Karpas-422 (cell line): ENCODE measurements at regions not wholly inside any gene's neighbourhood (a gene's known extent, or its start where the extent isn't known, plus 50 kb on each side); places are given as distances from the start of the nearest gene placed in this dataset.

Source experiments
- DNase-seq: peaks from one replicate; pipeline ENCODE4 v3.0.0-alpha.2; 2015
- H2AFZ ChIP-seq: fragments of 200-600 bp; sonication (generic); 2 replicates; pipeline ENCODE4 v1.6.1; 2014; ENCODE audit warnings: antibody characterized with exemption, low read length, mixed read lengths
- H3K27ac ChIP-seq: fragments of 200-600 bp; sonication (generic); 2 replicates; pipeline ENCODE4 v1.5.1; 2014; ENCODE audit warnings: mild to moderate bottlenecking, low read length, moderate library complexity
- H3K27me3 ChIP-seq: fragments of 200-600 bp; sonication (generic); 2 replicates; pipeline ENCODE4 v1.6.1; 2014; ENCODE audit warnings: low read length, mixed read lengths
- H3K36me3 ChIP-seq: fragments of 200-600 bp; sonication (generic); 2 replicates; pipeline ENCODE4 v1.6.1; 2014; ENCODE audit warnings: low read length, mixed read lengths; ENCODE audit not compliant: insufficient read depth
- H3K4me1 ChIP-seq: fragments of 200-600 bp; sonication (generic); 2 replicates; pipeline ENCODE4 v1.6.1; 2014; ENCODE audit warnings: mild to moderate bottlenecking, low read length, mixed read lengths
- H3K4me2 ChIP-seq: fragments of 200-600 bp; sonication (generic); 2 replicates; pipeline ENCODE4 v1.6.1; 2014; ENCODE audit warnings: low read length, low read depth, mild to moderate bottlenecking; ENCODE audit not compliant: poor library complexity, severe bottlenecking
- H3K4me3 ChIP-seq: fragments of 200-600 bp; sonication (generic); 2 replicates; pipeline ENCODE4 v1.5.1; 2014; ENCODE audit warnings: mild to moderate bottlenecking, antibody characterized with exemption, low read length, mixed read lengths
- H3K79me2 ChIP-seq: fragments of 200-600 bp; sonication (generic); 2 replicates; pipeline ENCODE4 v1.6.1; 2014; ENCODE audit warnings: mild to moderate bottlenecking, low read length, mixed read lengths
- H3K9ac ChIP-seq: fragments of 200-600 bp; sonication (generic); 2 replicates; pipeline ENCODE4 v1.6.0; 2014; ENCODE audit warnings: low read length
- H3K9me2 ChIP-seq: fragments of 200-600 bp; sonication (generic), shearing (Covaris generic); replicated peaks from 2 replicates; pipeline ENCODE4 v1.6.0; 2014; ENCODE audit warnings: mild to moderate bottlenecking, low read length, moderate library complexity; ENCODE audit not compliant: insufficient read depth
- H3K9me3 ChIP-seq: fragments of 300-700, 200-600 bp; sonication (generic); 2 replicates; pipeline ENCODE4 v1.6.1; 2014; ENCODE audit warnings: low read length, mixed read lengths
- H4K20me1 ChIP-seq: fragments of 200-600 bp; sonication (generic); 2 replicates; pipeline ENCODE4 v1.6.1; 2014; ENCODE audit warnings: mild to moderate bottlenecking, antibody characterized with exemption, low read length, low read depth; ENCODE audit not compliant: insufficient read depth

- no peaks in the 10 kb centered on the region for H3K27me3 ChIP-seq
Measured at GRCh38 chr5:97906135-97906534, 723.1 kb upstream of the RIOK2 start.

GRCh38 chr5:97907646-97908400 is 724.8 kb upstream of the RIOK2 start:
- DNase-seq, result no peak
- Histone ChIP-seq H3K4me3 (no peak overlapping the region), H3K4me2 (no peak overlapping the region), H3K9me2 (no peaks in the 10 kb centered on the region), H3K4me1 (no peaks in the 10 kb centered on the region), H3K36me3 (0 out of 2 replicates have a peak, but pooled peaks cover 3% of the 10 kb centered on the region), H3K27ac (no peak overlapping the region), H3K27me3 (no peaks in the 10 kb centered on the region), H3K9me3 (peaks cover 5% of the 10 kb centered on the region; the same call in 1 of the 2 replicates), H3K9ac (no peak overlapping the region), H2AFZ (no peak overlapping the region), H4K20me1 (no peaks in the 10 kb centered on the region), H3K79me2 (no peaks in the 10 kb centered on the region)

More at GRCh38 chr5:97906135-97906534, 723.1 kb upstream of the RIOK2 start:
- Histone ChIP-seq H3K9me3 (peaks cover 5% of the 10 kb centered on the region; the same call in 1 of the 2 replicates), H3K79me2 (no peaks in the 10 kb centered on the region), H3K4me3 (no peak overlapping the region), H3K4me2 (no peak overlapping the region), H3K4me1 (no peaks in the 10 kb centered on the region), H2AFZ (no peak overlapping the region), H3K9me2 (no peaks in the 10 kb centered on the region), H3K36me3 (0 out of 2 replicates have a peak, but pooled peaks cover 3% of the 10 kb centered on the region), H3K27ac (no peak overlapping the region), H4K20me1 (no peaks in the 10 kb centered on the region), H3K9ac (no peak overlapping the region)
- DNase-seq, result no peak

GRCh38 chr5:97909541-97909940 is 726.5 kb upstream of the RIOK2 start:
- Histone ChIP-seq H3K9ac (no peak overlapping the region), H4K20me1 (no peaks in the 10 kb centered on the region), H3K9me3 (no peaks in the 10 kb centered on the region), H3K79me2 (no peaks in the 10 kb centered on the region), H3K4me2 (no peak overlapping the region), H3K27me3 (no peaks in the 10 kb centered on the region), H3K4me3 (no peak overlapping the region), H2AFZ (no peak overlapping the region), H3K27ac (no peak overlapping the region), H3K36me3 (no peaks in the 10 kb centered on the region), H3K4me1 (no peaks in the 10 kb centered on the region), H3K9me2 (no peaks in the 10 kb centered on the region)
- DNase-seq, result no peak

GRCh38 chr5:97914483-97914882 is 731.4 kb upstream of the RIOK2 start:
- Histone ChIP-seq H3K9me3 (no peaks in the 10 kb centered on the region), H2AFZ (no peak overlapping the region), H3K79me2 (no peaks in the 10 kb centered on the region), H3K9me2 (0 out of 2 replicates have a peak, but pooled peaks cover 2% of the 10 kb centered on the region), H3K27ac (no peak overlapping the region), H3K4me1 (no peaks in the 10 kb centered on the region), H3K4me2 (no peak overlapping the region), H3K4me3 (no peak overlapping the region), H3K36me3 (no peaks in the 10 kb centered on the region), H4K20me1 (no peaks in the 10 kb centered on the region), H3K27me3 (no peaks in the 10 kb centered on the region), H3K9ac (no peak overlapping the region)
- no peak for DNase-seq

- H3K4me2 ChIP-seq, result no peak overlapping the region
- H4K20me1 ChIP-seq, result no peaks in the 10 kb centered on the region
- H3K9ac ChIP-seq, result no peak overlapping the region
- H3K27ac ChIP-seq, result no peak overlapping the region
- H3K27me3 ChIP-seq, result no peaks in the 10 kb centered on the region
- no peaks in the 10 kb centered on the region for H3K79me2 ChIP-seq
- no peak for DNase-seq
- H3K4me1 ChIP-seq, result no peaks in the 10 kb centered on the region
- no peak overlapping the region for H2AFZ ChIP-seq
- no peaks in the 10 kb centered on the region for H3K36me3 ChIP-seq
- 0 out of 2 replicates have a peak, but pooled peaks cover 2% of the 10 kb centered on the region for H3K9me2 ChIP-seq
- no peak overlapping the region for H3K4me3 ChIP-seq
- H3K9me3 ChIP-seq, result no peaks in the 10 kb centered on the region
Measured at GRCh38 chr5:97915106-97915505, 732.1 kb upstream of the RIOK2 start.

GRCh38 chr5:97918057-97918456 is 735.0 kb upstream of the RIOK2 start:
- H3K4me3 ChIP-seq, result no peak overlapping the region
- H3K4me2 ChIP-seq, result no peak overlapping the region
- no peaks in the 10 kb centered on the region for H4K20me1 ChIP-seq
- H3K4me1 ChIP-seq, result no peaks in the 10 kb centered on the region
- H3K27me3 ChIP-seq, result no peaks in the 10 kb centered on the region
- 0 out of 2 replicates have a peak, but pooled peaks cover 2% of the 10 kb centered on the region for H3K9me2 ChIP-seq
- H2AFZ ChIP-seq, result no peak overlapping the region
- no peak for DNase-seq
- no peak overlapping the region for H3K27ac ChIP-seq
- H3K9me3 ChIP-seq, result no peaks in the 10 kb centered on the region
- H3K9ac ChIP-seq, result no peak overlapping the region
- H3K36me3 ChIP-seq, result no peaks in the 10 kb centered on the region
- H3K79me2 ChIP-seq, result no peaks in the 10 kb centered on the region

- Histone ChIP-seq H3K79me2 (no peaks in the 10 kb centered on the region), H3K36me3 (no peaks in the 10 kb centered on the region), H3K4me3 (no peak overlapping the region), H3K4me2 (no peak overlapping the region), H3K9me2 (0 out of 2 replicates have a peak, but pooled peaks cover 2% of the 10 kb centered on the region), H3K9ac (no peak overlapping the region), H3K27me3 (no peaks in the 10 kb centered on the region), H3K27ac (no peak overlapping the region), H3K9me3 (no peaks in the 10 kb centered on the region), H2AFZ (no peak overlapping the region), H4K20me1 (no peaks in the 10 kb centered on the region), H3K4me1 (no peaks in the 10 kb centered on the region)
- no peak for DNase-seq
Measured at GRCh38 chr5:97918620-97919019, 735.6 kb upstream of the RIOK2 start.

- no peak overlapping the region for H2AFZ ChIP-seq
- H3K27ac ChIP-seq, result no peak overlapping the region
- no peaks in the 10 kb centered on the region for H3K36me3 ChIP-seq
- H4K20me1 ChIP-seq, result no peaks in the 10 kb centered on the region
- H3K9ac ChIP-seq, result no peak overlapping the region
- H3K9me3 ChIP-seq, result no peaks in the 10 kb centered on the region
- H3K9me2 ChIP-seq, result 0 out of 2 replicates have a peak, but pooled peaks cover 2% of the 10 kb centered on the region
- no peak overlapping the region for H3K4me2 ChIP-seq
- H3K4me3 ChIP-seq, result no peak overlapping the region
- no peaks in the 10 kb centered on the region for H3K27me3 ChIP-seq
- no peak for DNase-seq
- H3K4me1 ChIP-seq, result no peaks in the 10 kb centered on the region
- H3K79me2 ChIP-seq, result no peaks in the 10 kb centered on the region
Measured at GRCh38 chr5:97919719-97920118, 736.7 kb upstream of the RIOK2 start.
